CD4-positive, alpha-beta T cell treated with Interleukin-4 for 4 hours (primary cell): ENCODE measurements at regions not wholly inside any gene's neighbourhood (a gene's known extent, or its start where the extent isn't known, plus 50 kb on each side); places are given as distances from the start of the nearest gene placed in this dataset.
"Not testable (repeated sequence)": the region's sequence is repeated elsewhere in the genome, so short reads cannot be mapped to it uniquely, and the experiment has no call there.

Experiments used
- DNase-seq: peaks from one replicate; pipeline ENCODE4 v3.0.0-alpha.2; 2020

GRCh38 chr5:1748271-1748670 is 51.4 kb downstream of the MRPL36 start:
- no peak for DNase-seq

GRCh38 chr5:1747803-1748085 is 51.9 kb downstream of the MRPL36 start:
- no peak for DNase-seq

- DNase-seq = no peak
Measured at GRCh38 chr5:1747079-1747802, 52.4 kb downstream of the MRPL36 start.

GRCh38 chr5:1746371-1747078 is 53.1 kb downstream of the MRPL36 start:
- DNase-seq = no peak

GRCh38 chr5:1745796-1746370 is 53.8 kb downstream of the MRPL36 start:
- DNase-seq = no peak

- no peak for DNase-seq
Measured at GRCh38 chr5:1745123-1745795, 54.4 kb downstream of the MRPL36 start.

GRCh38 chr5:1744393-1745122 is 55.1 kb downstream of the MRPL36 start:
- DNase-seq = no peak

- no peak for DNase-seq
Measured at GRCh38 chr5:1743769-1744085, 55.9 kb downstream of the MRPL36 start.

GRCh38 chr5:1743061-1743768 is 56.4 kb downstream of the MRPL36 start:
- no peak for DNase-seq

GRCh38 chr5:1737790-1738405 is 61.7 kb downstream of the MRPL36 start:
- DNase-seq = peak; percentile 54

GRCh38 chr5:1736889-1737711 is 62.5 kb downstream of the MRPL36 start:
- DNase-seq = no peak

GRCh38 chr5:1736065-1736464 is 63.6 kb downstream of the MRPL36 start:
- no peak for DNase-seq

GRCh38 chr5:1735320-1735970 is 64.2 kb downstream of the MRPL36 start:
- no peak for DNase-seq

GRCh38 chr5:1734908-1735289 is 64.7 kb downstream of the MRPL36 start:
- no peak for DNase-seq

GRCh38 chr5:1734271-1734907 is 65.2 kb downstream of the MRPL36 start:
- no peak for DNase-seq

- DNase-seq = no peak
Measured at GRCh38 chr5:1733369-1733768, 66.3 kb downstream of the MRPL36 start.

GRCh38 chr5:1732945-1733344 is 66.7 kb downstream of the MRPL36 start:
- no peak for DNase-seq

GRCh38 chr5:1732238-1732941 is 67.2 kb downstream of the MRPL36 start:
- no peak for DNase-seq

- DNase-seq = not testable (repeated sequence)
Measured at GRCh38 chr5:1731855-1732237, 67.8 kb downstream of the MRPL36 start.
